LNCaP clone FGC (cell line): ENCODE measurements at regions not wholly inside any gene's neighbourhood (a gene's known extent, or its start where the extent isn't known, plus 50 kb on each side); places are given as distances from the start of the nearest gene placed in this dataset.
"Not testable (repeated sequence)": the region's sequence is repeated elsewhere in the genome, so short reads cannot be mapped to it uniquely, and the experiment has no call there.

ENCODE experiments used
- DNase-seq: peaks from one replicate; pipeline ENCODE4 v3.0.0-alpha.2; 2011; ENCODE audit warnings: low read depth
- H3K4me3 ChIP-seq: 2 replicates; pipeline ENCODE4 v1.5.1; 2011; ENCODE audit warnings: mild to moderate bottlenecking, low read depth, low read length, control low read depth
- CTCF ChIP-seq: IDR thresholded peaks from 2 replicates; pipeline ENCODE4 v1.5.1; 2012; ENCODE audit warnings: mild to moderate bottlenecking; ENCODE audit not compliant: control insufficient read depth, insufficient read depth; ENCODE audit errors: extremely low read depth

DNA sequence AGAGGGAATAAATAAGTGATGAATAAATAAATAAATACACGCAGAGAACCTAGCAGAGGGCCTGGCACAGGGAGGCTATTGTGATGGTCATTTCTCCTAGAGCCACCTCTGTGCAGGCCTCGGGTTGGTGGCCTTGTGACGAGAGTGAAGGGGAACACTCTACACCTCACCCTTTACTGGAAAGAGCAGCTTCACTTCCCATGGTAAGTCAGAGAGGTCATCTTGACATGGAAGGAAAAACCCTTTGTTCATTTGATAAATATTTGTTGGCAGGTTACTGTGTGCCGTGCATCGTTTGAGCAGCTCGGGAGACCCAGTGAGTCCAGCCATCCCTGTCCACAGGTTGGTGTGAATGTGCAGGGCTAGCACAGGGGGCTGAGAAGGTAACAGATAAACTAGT is 70.2 kb upstream of the PODXL start:
- no peak for TF ChIP-seq CTCF
- no peak for DNase-seq
- no peak overlapping the region for H3K4me3 ChIP-seq

DNA sequence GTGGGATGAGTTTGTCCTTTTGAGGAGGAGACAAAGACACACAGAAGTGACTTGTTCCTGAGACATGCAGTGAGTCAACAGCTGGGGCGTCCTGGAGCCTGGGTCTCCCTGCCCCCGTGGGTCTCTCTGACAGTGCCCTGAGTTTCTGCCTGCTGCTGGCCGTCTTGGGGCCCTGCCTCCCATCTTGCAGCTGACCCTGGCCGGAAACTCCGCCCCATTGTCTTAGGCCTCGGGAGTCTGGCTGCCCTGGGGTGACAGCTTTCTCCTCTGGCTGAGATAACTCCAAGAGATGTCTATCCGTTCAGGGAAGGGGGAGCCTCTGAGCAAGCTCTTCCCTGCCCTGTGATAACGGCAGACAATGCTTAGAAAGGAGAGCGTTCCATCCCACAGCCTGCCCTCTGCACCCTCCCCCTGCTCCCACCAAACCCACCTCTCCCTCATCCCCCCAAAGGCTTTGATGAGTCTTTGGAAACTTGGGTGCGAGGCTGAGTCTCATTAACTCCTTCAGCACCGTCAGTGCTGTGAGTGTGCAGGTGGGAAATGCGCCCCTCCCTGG is 69.5 kb upstream of the PODXL start:
- no peak for TF ChIP-seq CTCF
- H3K4me3 ChIP-seq, result no peak overlapping the region
- DNase-seq, result no peak

DNA sequence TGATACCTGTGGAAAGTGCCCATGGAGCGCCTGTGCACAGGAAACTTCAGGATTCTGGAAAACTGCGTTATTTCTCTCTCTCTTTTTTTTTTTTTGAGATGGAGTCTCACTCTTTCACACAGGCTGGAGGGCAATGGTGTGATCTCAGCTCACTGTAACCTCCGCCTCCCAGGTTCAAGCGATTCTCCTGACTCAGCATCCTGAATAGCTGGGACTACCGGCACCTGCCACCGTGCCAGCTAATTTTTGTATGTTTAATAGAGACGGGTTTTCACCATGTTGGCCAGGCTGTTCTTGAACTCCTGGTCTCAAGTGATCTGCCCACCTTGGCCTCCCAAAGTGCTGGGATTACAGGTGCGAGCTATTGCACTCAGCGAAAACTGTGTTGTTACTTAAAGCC is 68.9 kb upstream of the PODXL start:
- H3K4me3 ChIP-seq, DNase-seq: not testable (repeated sequence)

DNA sequence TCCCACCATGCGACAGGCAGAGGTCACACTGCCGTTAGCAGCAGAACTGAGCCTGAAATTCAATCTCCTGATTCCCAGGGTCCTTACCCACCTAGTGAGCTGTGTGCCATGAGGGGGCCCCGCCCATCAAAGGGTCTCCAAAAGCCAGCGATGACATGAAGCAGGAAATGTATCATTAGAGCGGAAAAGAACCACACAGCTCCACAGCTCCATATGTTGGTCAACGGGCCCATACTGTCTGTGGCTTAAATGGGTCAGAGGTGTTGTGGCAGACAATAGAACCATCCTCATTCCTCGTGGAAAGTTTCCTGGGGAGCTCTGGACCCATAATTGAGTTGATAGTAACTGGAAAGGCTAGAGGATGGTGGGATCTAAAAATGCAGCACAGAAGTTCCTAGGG is 68.1 kb upstream of the PODXL start:
- no peak overlapping the region for H3K4me3 ChIP-seq
- no peak for TF ChIP-seq CTCF
- DNase-seq, result no peak

DNA sequence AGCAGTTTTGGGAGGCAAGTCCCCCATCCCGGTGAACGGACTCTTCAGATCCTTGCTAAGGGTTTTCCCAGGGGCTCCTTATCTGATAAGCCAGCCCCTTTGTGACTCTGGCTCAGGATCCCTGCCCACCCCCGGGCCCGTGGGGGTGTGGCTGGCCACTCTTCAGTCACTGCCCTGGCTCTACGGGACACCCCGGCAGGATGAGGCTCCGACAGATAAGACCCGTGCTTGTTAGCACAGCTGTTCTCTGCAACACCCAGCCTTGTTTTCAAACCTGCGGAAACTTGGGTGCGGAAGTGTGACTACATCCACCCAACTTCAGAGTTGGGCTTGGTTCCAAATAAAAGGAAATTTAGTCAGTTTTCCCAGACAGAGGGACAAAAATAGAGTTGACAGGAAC is 66.7 kb upstream of the PODXL start:
- no peak for DNase-seq
- H3K4me3 ChIP-seq, result no peak overlapping the region
- no peak for TF ChIP-seq CTCF

DNA sequence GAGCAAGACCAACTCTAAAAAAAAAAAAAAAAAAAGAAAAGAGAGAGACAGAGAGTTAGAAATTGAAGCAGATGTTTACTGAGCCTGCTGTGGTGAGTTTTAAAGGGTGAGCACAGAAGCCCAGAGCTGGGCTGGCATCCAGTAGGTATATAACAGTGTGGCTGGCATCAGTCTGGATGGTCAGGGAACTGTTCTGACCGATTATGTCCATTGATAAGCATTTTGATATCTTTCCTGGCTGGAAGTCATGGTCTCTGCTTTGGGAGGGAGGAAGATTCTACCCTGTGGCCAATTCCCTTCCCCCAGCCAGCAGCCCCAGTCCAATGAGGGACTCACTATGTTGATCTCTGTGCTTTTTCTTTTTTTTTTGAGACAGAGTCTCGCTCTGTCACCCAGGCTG is 65.2 kb upstream of the PODXL start:
- TF ChIP-seq CTCF, result no peak
- DNase-seq, result peak; percentile 54
- H3K4me3 ChIP-seq, result no peak overlapping the region

GRCh38 chr7:131620673-131621609 is 64.5 kb upstream of the PODXL start:
- H3K4me3 ChIP-seq, result no peak overlapping the region
- TF ChIP-seq CTCF, result no peak
- no peak for DNase-seq
